GM12878 (cell line): ENCODE measurements at regions not wholly inside any gene's neighbourhood (a gene's known extent, or its start where the extent isn't known, plus 50 kb on each side); places are given as distances from the start of the nearest gene placed in this dataset.

Experiments used
- ATAC-seq: fragments of 200-7000 bp; cut with Tn5 transposase; 3 replicates; pipeline ENCODE4 v1.9.1; 2020; ENCODE audit warnings: mild to moderate bottlenecking, moderate library complexity
- BruUV-seq: library from RNA; stranded (reverse); fragments of 400-500 nt; replicated peaks from 2 replicates; lab custom pipeline; 2021; lab: Mats Ljungman, UMichigan
- CTCF ChIA-PET: fragments of 300-600 bp; sonication (Branson Sonifier 250); formaldehyde crosslinking; extraction: SDS; loops from one replicate; lab custom pipeline; 2021; ENCODE audit warnings: inconsistent platforms; lab: Yijun Ruan, JAX
- POLR2A ChIA-PET: fragments of 350-600 bp; formaldehyde crosslinking; extraction: SDS; loops from one replicate; lab custom pipeline; 2021; ENCODE audit warnings: inconsistent platforms; lab: Charles Lee
- RAD21 ChIA-PET: fragments of 300-600 bp; sonication (Branson Sonifier 250); formaldehyde crosslinking; loops from one replicate; lab custom pipeline; 2023; ENCODE audit warnings: antibody characterized with exemption; ENCODE audit not compliant: unreplicated experiment; lab: Charles Lee
- SMC1A ChIA-PET: fragments of 300-600 bp; sonication (Branson Sonifier 250); formaldehyde crosslinking; loops from one replicate; lab custom pipeline; 2023; ENCODE audit not compliant: unreplicated experiment, uncharacterized antibody; lab: Charles Lee
- DNase-seq: peaks from one replicate; pipeline ENCODE4 v3.0.0-alpha.2; 2011; ENCODE audit warnings: low read depth, low spot score
- FAIRE-seq: peaks from 3 replicates; lab custom pipeline; 2011; peaks lifted over from hg19 to GRCh38; lab: Jason Lieb, UNC
- H2AFZ ChIP-seq: 2 replicates; pipeline ENCODE4 v1.6.0; 2011; ENCODE audit warnings: low read depth, low read length, control low read depth; ENCODE audit not compliant: control insufficient read depth
- H3K27ac ChIP-seq: 2 replicates; pipeline ENCODE4 v1.5.1; 2011; ENCODE audit warnings: control low read depth; ENCODE audit not compliant: control insufficient read depth, insufficient read depth
- H3K27me3 ChIP-seq, 2 experiments: replicated peaks in 1 of 2; 2 replicates each; pipeline versions ENCODE4 v1.6.0 to v1.6.1; 2011; ENCODE audit warnings: low read length in 1 of 2; ENCODE audit not compliant: control insufficient read depth in 2 of 2, insufficient read depth in 2 of 2
- H3K36me3 ChIP-seq, 2 experiments: 2 replicates each; pipeline ENCODE4 v1.5.1; 2011; ENCODE audit warnings: low read length in 1 of 2; ENCODE audit not compliant: control insufficient read depth in 2 of 2, insufficient read depth in 2 of 2
- H3K4me1 ChIP-seq: 2 replicates; pipeline ENCODE4 v1.6.1; 2011; ENCODE audit warnings: mild to moderate bottlenecking, low read length, moderate library complexity, mixed read lengths; ENCODE audit not compliant: control insufficient read depth, insufficient read depth
- H3K4me2 ChIP-seq: 2 replicates; pipeline ENCODE4 v1.6.0; 2011; ENCODE audit warnings: control low read depth; ENCODE audit not compliant: control insufficient read depth, insufficient read depth
- H3K4me3 ChIP-seq: fragments of 200-600 bp; sonication (generic); 2 replicates; pipeline ENCODE4 v1.5.1; 2016
- H3K79me2 ChIP-seq: 2 replicates; pipeline ENCODE4 v1.6.0; 2011; ENCODE audit warnings: low read length; ENCODE audit not compliant: control insufficient read depth, insufficient read depth
- H3K9ac ChIP-seq: 2 replicates; pipeline ENCODE4 v1.8.0; 2011; ENCODE audit warnings: low read length, control low read depth, mixed read lengths; ENCODE audit not compliant: control insufficient read depth, insufficient read depth
- H3K9me3 ChIP-seq: replicated peaks from 3 replicates; pipeline ENCODE4 v1.5.1; 2011; ENCODE audit warnings: mild to moderate bottlenecking, low read length; ENCODE audit not compliant: control insufficient read depth, insufficient read depth
- H4K20me1 ChIP-seq: 2 replicates; pipeline ENCODE4 v1.6.0; 2011; ENCODE audit not compliant: control insufficient read depth, insufficient read depth
- CBFB ChIP-seq: IDR thresholded peaks from 2 replicates; pipeline ENCODE4 v1.6.1; 2016; ENCODE audit warnings: antibody characterized with exemption, low read depth
- CEBPB ChIP-seq, 2 experiments: fragments of 150-350 bp in 1 of 2; IDR thresholded peaks; 2 replicates each; pipeline ENCODE4 v1.6.1; 2012 to 2014; ENCODE audit warnings: low read depth in 2 of 2, low read length in 2 of 2, borderline replicate concordance in 1 of 2, inconsistent platforms in 1 of 2
- CREB1 ChIP-seq: IDR thresholded peaks from 2 replicates; pipeline ENCODE4 v1.6.1; 2012; ENCODE audit warnings: low read depth, mild to moderate bottlenecking, inconsistent platforms
- EZH2 ChIP-seq: IDR thresholded peaks from 2 replicates; pipeline ENCODE4 v1.6.1; 2012; ENCODE audit warnings: low read depth, mild to moderate bottlenecking, control low read depth, inconsistent platforms, low read length, borderline replicate concordance; ENCODE audit not compliant: control insufficient read depth
- IRF3 ChIP-seq: fragments of 450-650 bp; IDR thresholded peaks from 2 replicates; pipeline ENCODE4 v1.6.1; 2014; ENCODE audit warnings: mild to moderate bottlenecking
- MEF2A ChIP-seq: IDR thresholded peaks from 2 replicates; pipeline ENCODE4 v1.6.1; 2011; ENCODE audit warnings: low read depth, mild to moderate bottlenecking, low read length, moderate library complexity; ENCODE audit not compliant: insufficient read depth
- MEF2B ChIP-seq: fragments of 450-650 bp; IDR thresholded peaks from 2 replicates; pipeline ENCODE4 v1.6.1; 2018; ENCODE audit warnings: mild to moderate bottlenecking, moderate library complexity; ENCODE audit not compliant: partially characterized antibody, poor library complexity, severe bottlenecking
- NFIC ChIP-seq: IDR thresholded peaks from 2 replicates; pipeline ENCODE4 v1.6.1; 2012; ENCODE audit warnings: low read depth, mild to moderate bottlenecking, inconsistent platforms, low read length, moderate library complexity
- NKRF ChIP-seq: fragments of 450-650 bp; conservative IDR thresholded peaks from 2 replicates; pipeline ENCODE4 v1.6.1; 2017; ENCODE audit warnings: mild to moderate bottlenecking, moderate library complexity
- PBX3 ChIP-seq: IDR thresholded peaks from 2 replicates; pipeline ENCODE4 v1.6.1; 2011; ENCODE audit warnings: mild to moderate bottlenecking, low read depth, low read length, moderate library complexity; ENCODE audit not compliant: insufficient replicate concordance
- RAD21 ChIP-seq: IDR thresholded peaks from 2 replicates; pipeline ENCODE4 v1.6.1; 2011; ENCODE audit warnings: mild to moderate bottlenecking, low read depth, low read length, moderate library complexity; ENCODE audit not compliant: insufficient read depth
- RBBP5 ChIP-seq: fragments of 200-600 bp; sonication (generic); conservative IDR thresholded peaks from 2 replicates; pipeline ENCODE4 v1.6.1; 2016
- SKIL ChIP-seq: fragments of 450-650 bp; IDR thresholded peaks from 2 replicates; pipeline ENCODE4 v1.6.1; 2017; ENCODE audit warnings: mild to moderate bottlenecking, low read depth, inconsistent platforms; ENCODE audit not compliant: poor library complexity, severe bottlenecking
- SMAD5 ChIP-seq: IDR thresholded peaks from 2 replicates; pipeline ENCODE4 v1.6.1; 2016; ENCODE audit warnings: antibody characterized with exemption, low read depth
- in situ Hi-C: fragments of 300-500 bp; cut with MboI; formaldehyde crosslinking; loops from 9 replicates; pipeline ENCODE4 v1.14.3; 2018; ENCODE audit warnings: mixed read lengths
- intact Hi-C: fragments of 100-400 bp; cut with micrococcal nuclease; formaldehyde crosslinking; loops from one replicate; pipeline ENCODE4 v1.14.2; 2022; ENCODE audit not compliant: unreplicated experiment

GRCh38 chr14:83894568-83894967 lies 1635.4 kb upstream of the FLRT2 start:
- Histone ChIP-seq H3K4me2 (no peak overlapping the region), H3K9me3 (no peaks in the 10 kb centered on the region), H3K36me3 (no peaks in the 10 kb centered on the region), H3K9ac (no peak overlapping the region), H3K79me2 (no peaks in the 10 kb centered on the region), H4K20me1 (no peaks in the 10 kb centered on the region), H3K4me1 (no peaks in the 10 kb centered on the region), H2AFZ (no peak overlapping the region), H3K27me3 (no peaks in the 10 kb centered on the region), H3K27ac (no peak overlapping the region), H3K4me3 (no peak overlapping the region)
- TF ChIP-seq RAD21 (no peak), MEF2A (no peak), SMAD5 (no peak), MEF2B (no peak), EZH2 (no peak), NKRF (no peak), CEBPB (IDR thresholded peaks at IDR 0.05; ENCODE audit: borderline replicate concordance in 1 of 2, low read depth in 2 of 2, low read length in 2 of 2) (no peak), SKIL (no peak), RBBP5 (no peak), NFIC (no peak), IRF3 (no peak), CBFB (no peak), PBX3 (no peak), CREB1 (no peak)
- ChIA-PET SMC1A (interaction anchor here (1.3 kb wide), 1 partner anchor 14 kb away, joined by 3 read pairs; no protein-coding TSS in a partner anchor), CTCF (no interaction called here), POLR2A (no interaction called here), RAD21 (no interaction called here)
- ATAC-seq (no peak), DNase-seq (no peak), FAIRE-seq (no peak)
- intact Hi-C loops = no loop called here
- in situ Hi-C loops = no loop called here
- no TSS peak for BruUV-seq
